Iris pigment epithelial cell (primary cell): ENCODE measurements at regions not wholly inside any gene's neighbourhood (a gene's known extent, or its start where the extent isn't known, plus 50 kb on each side); places are given as distances from the start of the nearest gene placed in this dataset.
"Not testable (repeated sequence)": the region's sequence is repeated elsewhere in the genome, so short reads cannot be mapped to it uniquely, and the experiment has no call there.

Experiments
- DNase-seq: peaks from one replicate; pipeline ENCODE4 v3.0.0-alpha.2; 2011; ENCODE audit warnings: low read depth

- no peak for DNase-seq
Measured at GRCh38 chr2:134023854-134024253, 230.0 kb upstream of the MGAT5 start.

GRCh38 chr2:134027980-134028379, 225.9 kb upstream of the MGAT5 start:
- DNase-seq: no peak

GRCh38 chr2:134029418-134029817, 224.5 kb upstream of the MGAT5 start:
- DNase-seq: no peak

GRCh38 chr2:134031539-134031938, 222.3 kb upstream of the MGAT5 start:
- no peak for DNase-seq

- DNase-seq: no peak
Measured at GRCh38 chr2:134035605-134036370, 218.1 kb upstream of the MGAT5 start.

GRCh38 chr2:134039912-134040581, 213.8 kb upstream of the MGAT5 start:
- no peak for DNase-seq

GRCh38 chr2:134040626-134041172, 213.2 kb upstream of the MGAT5 start:
- not testable (repeated sequence) for DNase-seq

GRCh38 chr2:134041877-134042276, 212.0 kb upstream of the MGAT5 start:
- DNase-seq: no peak

- not testable (repeated sequence) for DNase-seq
Measured at GRCh38 chr2:134043028-134043427, 210.8 kb upstream of the MGAT5 start.

- no peak for DNase-seq
Measured at GRCh38 chr2:134052173-134052572, 201.7 kb upstream of the MGAT5 start.

- no peak for DNase-seq
Measured at GRCh38 chr2:134056173-134056572, 197.7 kb upstream of the MGAT5 start.

- not testable (repeated sequence) for DNase-seq
Measured at GRCh38 chr2:134061066-134061465, 192.8 kb upstream of the MGAT5 start.

- DNase-seq: not testable (repeated sequence)
Measured at GRCh38 chr2:134062235-134062634, 191.6 kb upstream of the MGAT5 start.

- not testable (repeated sequence) for DNase-seq
Measured at GRCh38 chr2:134063916-134064315, 190.0 kb upstream of the MGAT5 start.

GRCh38 chr2:134070281-134070741, 183.6 kb upstream of the MGAT5 start:
- DNase-seq: peak; percentile 7

GRCh38 chr2:134072341-134072740, 181.5 kb upstream of the MGAT5 start:
- no peak for DNase-seq

GRCh38 chr2:134073023-134073422, 180.8 kb upstream of the MGAT5 start:
- no peak for DNase-seq

- DNase-seq: no peak
Measured at GRCh38 chr2:134074619-134075018, 179.3 kb upstream of the MGAT5 start.

- no peak for DNase-seq
Measured at GRCh38 chr2:134075204-134075603, 178.7 kb upstream of the MGAT5 start.

- no peak for DNase-seq
Measured at GRCh38 chr2:134078354-134078753, 175.5 kb upstream of the MGAT5 start.

- DNase-seq: no peak
Measured at GRCh38 chr2:134079373-134079772, 174.5 kb upstream of the MGAT5 start.

- no peak for DNase-seq
Measured at GRCh38 chr2:134080386-134081089, 173.3 kb upstream of the MGAT5 start.
